Activated naive CD8-positive, alpha-beta T cell treated with anti-CD3 and anti-CD28 coated beads for 36 hours (primary cell): ENCODE measurements at regions not wholly inside any gene's neighbourhood (a gene's known extent, or its start where the extent isn't known, plus 50 kb on each side); places are given as distances from the start of the nearest gene placed in this dataset.

Source experiments
- DNase-seq: peaks from one replicate; pipeline ENCODE4 v3.0.0; 2021
- H3K27ac Mint-ChIP-seq: one replicate; pipeline ENCODE4 v1.8.0; 2022; ENCODE audit warnings: mild to moderate bottlenecking, moderate library complexity, mixed read lengths
- H3K27me3 Mint-ChIP-seq: one replicate; pipeline ENCODE4 v1.8.0; 2022; ENCODE audit warnings: mild to moderate bottlenecking, mixed read lengths
- H3K36me3 Mint-ChIP-seq: one replicate; pipeline ENCODE4 v1.8.0; 2021; ENCODE audit warnings: mild to moderate bottlenecking, mixed read lengths
- H3K4me1 Mint-ChIP-seq: one replicate; pipeline ENCODE4 v1.8.0; 2021; ENCODE audit warnings: mixed read lengths
- H3K4me3 Mint-ChIP-seq: one replicate; pipeline ENCODE4 v1.8.0; 2022; ENCODE audit warnings: mild to moderate bottlenecking, moderate library complexity, mixed read lengths
- H3K9me3 Mint-ChIP-seq: one replicate; pipeline ENCODE4 v1.8.0; 2022; ENCODE audit warnings: mixed read lengths

DNA sequence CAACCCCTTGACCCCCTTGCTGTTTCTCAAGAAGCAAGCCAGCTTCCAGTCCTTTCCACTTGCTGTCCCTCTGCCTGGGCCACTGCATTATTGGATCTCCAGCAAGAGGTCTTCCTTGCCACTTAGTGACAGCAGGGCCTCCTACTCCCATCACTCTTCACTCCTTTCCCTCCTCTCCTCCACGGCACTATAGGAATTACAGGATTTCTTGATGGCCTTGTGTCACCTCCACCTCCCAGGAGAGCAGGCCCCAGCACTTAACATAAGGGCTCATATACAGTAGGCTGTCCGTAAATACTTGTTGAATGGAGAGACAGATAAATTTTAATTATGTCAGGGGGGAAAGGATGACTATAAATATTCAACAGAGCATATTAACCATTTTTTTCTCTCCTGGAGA, 129.4 kb downstream of the SP3 start:
- Mint-ChIP-seq H3K27ac (no peak overlapping the region), H3K4me3 (no peak overlapping the region), H3K4me1 (no peaks in the 10 kb centered on the region), H3K9me3 (no peaks in the 10 kb centered on the region), H3K36me3 (no peaks in the 10 kb centered on the region), H3K27me3 (no peaks in the 10 kb centered on the region)
- no peak for DNase-seq

DNA sequence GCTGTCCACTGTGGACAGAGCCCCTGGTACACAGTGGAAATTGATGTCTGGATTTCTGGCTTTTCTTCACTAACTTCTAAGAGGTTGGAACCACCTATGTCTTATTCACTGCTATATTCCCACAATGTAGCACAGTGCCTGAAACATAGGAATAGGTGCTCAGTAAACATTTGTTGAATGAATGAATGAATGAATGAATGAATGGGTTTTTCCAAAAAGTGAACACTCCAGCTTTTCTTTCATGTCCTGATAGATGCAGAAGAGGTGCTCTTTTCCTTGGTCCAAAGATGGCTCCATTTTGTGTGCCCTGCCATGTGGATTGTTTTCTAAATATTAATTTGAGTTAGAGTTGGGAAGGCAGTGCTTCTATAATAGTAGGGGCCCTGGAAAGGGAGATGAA, 124.1 kb downstream of the SP3 start:
- peaks cover 9% of the 10 kb centered on the region for H3K27me3 Mint-ChIP-seq
- no peak overlapping the region for H3K4me3 Mint-ChIP-seq
- no peaks in the 10 kb centered on the region for H3K4me1 Mint-ChIP-seq
- H3K27ac Mint-ChIP-seq, result no peak overlapping the region
- DNase-seq, result no peak
- H3K9me3 Mint-ChIP-seq, result no peaks in the 10 kb centered on the region
- H3K36me3 Mint-ChIP-seq, result no peaks in the 10 kb centered on the region

- Mint-ChIP-seq H3K4me1 (no peaks in the 10 kb centered on the region), H3K36me3 (no peaks in the 10 kb centered on the region), H3K27ac (no peak overlapping the region), H3K27me3 (peaks cover 24% of the 10 kb centered on the region), H3K4me3 (no peak overlapping the region), H3K9me3 (peaks cover 3% of the 10 kb centered on the region)
- DNase-seq, result no peak
These were observed 121.6 kb downstream of the SP3 start for GRCh38 chr2:173843526-173843925.

GRCh38 chr2:173851141-173851641, 114.0 kb downstream of the SP3 start:
- Mint-ChIP-seq H3K36me3 (no peaks in the 10 kb centered on the region), H3K4me3 (no peak overlapping the region), H3K27ac (no peak overlapping the region), H3K4me1 (no peaks in the 10 kb centered on the region), H3K27me3 (peaks cover 25% of the 10 kb centered on the region), H3K9me3 (peaks cover 3% of the 10 kb centered on the region)
- DNase-seq, result no peak

- DNase-seq, result no peak
- Mint-ChIP-seq H3K27ac (no peak overlapping the region), H3K4me1 (no peaks in the 10 kb centered on the region), H3K4me3 (no peak overlapping the region), H3K9me3 (no peaks in the 10 kb centered on the region), H3K36me3 (no peaks in the 10 kb centered on the region), H3K27me3 (peaks cover 7% of the 10 kb centered on the region)
These were observed 111.0 kb downstream of the SP3 start for GRCh38 chr2:173854141-173854540.

GRCh38 chr2:173854840-173855239, 110.3 kb downstream of the SP3 start:
- H3K4me1 Mint-ChIP-seq, result no peaks in the 10 kb centered on the region
- H3K27ac Mint-ChIP-seq, result no peak overlapping the region
- H3K9me3 Mint-ChIP-seq, result no peaks in the 10 kb centered on the region
- H3K36me3 Mint-ChIP-seq, result no peaks in the 10 kb centered on the region
- H3K27me3 Mint-ChIP-seq, result no peaks in the 10 kb centered on the region
- DNase-seq, result no peak
- H3K4me3 Mint-ChIP-seq, result no peak overlapping the region

DNA sequence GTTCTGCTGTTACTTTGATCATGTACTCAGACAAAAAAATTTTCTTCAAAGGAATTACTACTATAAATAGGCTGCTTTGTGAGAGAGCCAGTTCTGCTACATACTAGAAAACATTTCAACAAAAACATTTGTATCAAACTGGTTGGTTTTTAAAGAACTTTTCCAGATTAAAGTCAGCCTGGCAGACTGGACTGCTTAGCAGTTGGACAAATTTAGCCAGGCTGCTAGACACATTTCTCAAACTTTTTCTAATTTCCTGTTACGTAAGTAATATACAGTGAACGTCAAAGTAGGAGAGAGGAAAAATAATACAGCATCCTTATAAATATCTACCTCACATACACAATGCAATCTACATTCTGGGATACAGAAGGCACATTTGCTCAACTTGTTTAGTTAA, 109.5 kb downstream of the SP3 start:
- no peaks in the 10 kb centered on the region for H3K9me3 Mint-ChIP-seq
- no peak overlapping the region for H3K27ac Mint-ChIP-seq
- H3K27me3 Mint-ChIP-seq, result no peaks in the 10 kb centered on the region
- no peak overlapping the region for H3K4me3 Mint-ChIP-seq
- H3K36me3 Mint-ChIP-seq, result no peaks in the 10 kb centered on the region
- H3K4me1 Mint-ChIP-seq, result peaks cover 2% of the 10 kb centered on the region
- no peak for DNase-seq
